Vagina (tissue), 2 donors: ENCODE measurements at regions not wholly inside any gene's neighbourhood (a gene's known extent, or its start where the extent isn't known, plus 50 kb on each side); places are given as distances from the start of the nearest gene placed in this dataset.

Experiments used
- DNase-seq, 2 donors: peaks; one replicate each; pipeline ENCODE4 v3.0.0-alpha.2; 2017; ENCODE audit errors: extremely low spot score in 2 of 2
- H3K27ac ChIP-seq: fragments of 200-600 bp; sonication (generic); one replicate; pipeline ENCODE4 v1.5.1; 2019
- H3K27me3 ChIP-seq: fragments of 200-600 bp; sonication (generic); one replicate; pipeline ENCODE4 v1.5.1; 2019
- H3K36me3 ChIP-seq, 2 donors: fragments of 200-600 bp; sonication (generic); one replicate each; pipeline ENCODE4 v1.5.1; 2017 to 2019
- H3K4me1 ChIP-seq: fragments of 200-600 bp; sonication (generic); one replicate; pipeline ENCODE4 v1.5.1; 2019
- H3K4me3 ChIP-seq, 2 donors: fragments of 200-600 bp; sonication (generic); 1 replicate in 1 of 2; 2 replicates in 1 of 2; pipeline ENCODE4 v1.5.1; 2016 to 2019
- H3K9me3 ChIP-seq: fragments of 200-600 bp; sonication (generic); one replicate; pipeline ENCODE4 v1.5.1; 2019
- POLR2A ChIP-seq, 2 donors: fragments of 450-650 bp; IDR thresholded peaks; one replicate each; pipeline ENCODE4 v1.6.1; 2017; ENCODE audit warnings: antibody characterized with exemption in 2 of 2, mild to moderate bottlenecking in 2 of 2, moderate library complexity in 2 of 2
- POLR2AphosphoS5 ChIP-seq, 2 donors: sonication (generic); formaldehyde crosslinking; IDR thresholded peaks; one replicate each; pipeline ENCODE4 v1.9.0; 2017; ENCODE audit warnings: antibody characterized with exemption in 2 of 2, mild to moderate bottlenecking in 2 of 2, low read depth in 1 of 2; ENCODE audit not compliant: insufficient read depth in 1 of 2
- intact Hi-C: fragments of 100-400 bp; cut with DNase I; formaldehyde crosslinking; loops from one replicate; pipeline ENCODE4 v1.15.1; 2023
- TF ChIP-seq, protein P1 (sequence below), 3 experiments: fragments of 450-650 bp in 2 of 3; fragments of 200-600 bp in 1 of 3; sonication (generic) in 1 of 3; IDR thresholded peaks; one replicate each; pipeline ENCODE4 v1.5.1; 2017 to 2019; ENCODE audit warnings: antibody characterized with exemption in 3 of 3, mild to moderate bottlenecking in 2 of 3, moderate library complexity in 2 of 3

DNA sequence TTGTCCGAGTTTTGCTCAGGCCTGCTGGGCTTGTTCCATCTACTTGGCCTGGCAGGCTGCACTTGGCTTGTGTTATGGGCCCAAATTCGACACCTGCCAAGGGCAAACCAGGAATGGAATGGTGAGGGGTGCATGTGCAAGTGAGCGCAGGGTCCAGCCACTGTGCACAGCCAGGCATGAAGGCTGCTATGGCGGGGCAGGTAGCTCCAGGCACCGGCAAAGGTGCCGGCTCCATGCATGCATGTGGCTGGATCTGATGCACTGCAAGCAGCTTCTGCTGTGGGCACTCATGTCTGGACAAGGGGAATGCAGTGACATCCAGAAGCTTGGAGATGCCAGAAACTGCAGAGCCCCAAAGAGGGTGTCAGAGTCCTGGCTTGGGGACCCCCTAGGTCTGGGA lies 463.0 kb downstream of the EPHA3 start:
- TF ChIP-seq, protein P1, sequence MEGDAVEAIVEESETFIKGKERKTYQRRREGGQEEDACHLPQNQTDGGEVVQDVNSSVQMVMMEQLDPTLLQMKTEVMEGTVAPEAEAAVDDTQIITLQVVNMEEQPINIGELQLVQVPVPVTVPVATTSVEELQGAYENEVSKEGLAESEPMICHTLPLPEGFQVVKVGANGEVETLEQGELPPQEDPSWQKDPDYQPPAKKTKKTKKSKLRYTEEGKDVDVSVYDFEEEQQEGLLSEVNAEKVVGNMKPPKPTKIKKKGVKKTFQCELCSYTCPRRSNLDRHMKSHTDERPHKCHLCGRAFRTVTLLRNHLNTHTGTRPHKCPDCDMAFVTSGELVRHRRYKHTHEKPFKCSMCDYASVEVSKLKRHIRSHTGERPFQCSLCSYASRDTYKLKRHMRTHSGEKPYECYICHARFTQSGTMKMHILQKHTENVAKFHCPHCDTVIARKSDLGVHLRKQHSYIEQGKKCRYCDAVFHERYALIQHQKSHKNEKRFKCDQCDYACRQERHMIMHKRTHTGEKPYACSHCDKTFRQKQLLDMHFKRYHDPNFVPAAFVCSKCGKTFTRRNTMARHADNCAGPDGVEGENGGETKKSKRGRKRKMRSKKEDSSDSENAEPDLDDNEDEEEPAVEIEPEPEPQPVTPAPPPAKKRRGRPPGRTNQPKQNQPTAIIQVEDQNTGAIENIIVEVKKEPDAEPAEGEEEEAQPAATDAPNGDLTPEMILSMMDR (IDR thresholded peaks at IDR 0.05), result no peak
- no peak for TF ChIP-seq POLR2A (IDR thresholded peaks at IDR 0.05)
- no peak for TF ChIP-seq POLR2AphosphoS5 (IDR thresholded peaks at IDR 0.05; ENCODE audit: insufficient read depth in 1 of 2, low read depth in 1 of 2)
- H3K4me3 ChIP-seq, result no peak overlapping the region
- no peaks in the 10 kb centered on the region for H3K27me3 ChIP-seq
- no peaks in the 10 kb centered on the region for H3K9me3 ChIP-seq
- no peak for DNase-seq
- H3K27ac ChIP-seq, result no peak overlapping the region
- peaks cover 14% of the 10 kb centered on the region for H3K4me1 ChIP-seq
- no peaks in the 10 kb centered on the region for H3K36me3 ChIP-seq
- intact Hi-C loops, result no loop called here

DNA sequence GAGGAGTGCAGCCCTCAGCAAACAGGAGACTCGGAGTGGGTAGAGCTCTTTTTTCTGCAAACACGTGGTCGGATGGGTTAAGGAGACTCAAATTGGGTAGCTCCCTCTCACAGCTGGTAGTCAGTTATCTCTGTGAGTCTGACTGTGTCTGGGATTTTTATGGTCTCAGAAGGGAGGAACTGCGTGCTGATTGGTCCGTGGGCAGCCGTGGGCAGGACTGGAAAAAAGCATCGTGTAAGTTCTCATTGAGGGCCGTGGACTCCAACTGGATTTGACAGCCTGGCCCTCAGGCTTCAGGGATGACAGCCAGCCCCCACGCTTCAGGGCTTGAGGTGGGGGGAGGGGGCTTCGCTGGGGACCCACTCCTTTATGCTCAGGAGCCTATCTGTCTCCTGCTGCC lies 463.9 kb downstream of the EPHA3 start:
- DNase-seq, result no peak
- intact Hi-C loops, result no loop called here
- Histone ChIP-seq H3K27me3 (no peaks in the 10 kb centered on the region), H3K36me3 (no peaks in the 10 kb centered on the region), H3K4me1 (peaks cover 14% of the 10 kb centered on the region), H3K27ac (no peak overlapping the region), H3K4me3 (peak overlapping the region in 1 of 2 donors; percentile 22), H3K9me3 (no peaks in the 10 kb centered on the region)
- no peak for TF ChIP-seq POLR2A (IDR thresholded peaks at IDR 0.05)
- no peak for TF ChIP-seq POLR2AphosphoS5 (IDR thresholded peaks at IDR 0.05; ENCODE audit: insufficient read depth in 1 of 2, low read depth in 1 of 2)
- TF ChIP-seq, protein P1 (IDR thresholded peaks at IDR 0.05), result no peak

DNA sequence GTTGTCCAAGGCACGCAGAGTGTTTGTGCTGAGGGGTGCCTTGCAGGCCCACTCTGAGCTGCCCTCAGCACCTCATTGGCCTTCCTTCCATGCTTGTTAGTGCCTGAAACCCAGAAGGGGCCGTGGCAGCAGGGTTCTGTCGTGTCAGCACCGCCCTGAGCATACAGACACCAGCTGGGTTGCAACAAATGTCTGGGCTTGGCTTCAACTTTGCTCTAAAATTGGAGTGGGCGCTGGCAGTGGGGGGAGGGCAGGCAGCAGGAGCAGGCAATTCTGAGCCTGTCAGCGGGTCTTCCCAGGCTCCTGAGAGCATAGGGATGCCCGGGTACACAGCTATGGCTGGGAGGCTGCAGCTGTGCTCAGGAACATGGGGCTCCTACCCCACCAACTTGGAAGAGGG lies 464.3 kb downstream of the EPHA3 start:
- peaks cover 14% of the 10 kb centered on the region for H3K4me1 ChIP-seq
- H3K27ac ChIP-seq, result no peak overlapping the region
- H3K27me3 ChIP-seq, result no peaks in the 10 kb centered on the region
- H3K36me3 ChIP-seq, result no peaks in the 10 kb centered on the region
- TF ChIP-seq POLR2A (IDR thresholded peaks at IDR 0.05) (no peak), POLR2AphosphoS5 (IDR thresholded peaks at IDR 0.05; ENCODE audit: insufficient read depth in 1 of 2, low read depth in 1 of 2) (no peak)
- TF ChIP-seq, protein P1 (IDR thresholded peaks at IDR 0.05), result no peak
- no peak for DNase-seq
- H3K9me3 ChIP-seq, result no peaks in the 10 kb centered on the region
- peak overlapping the region in 1 of 2 donors; percentile 22 for H3K4me3 ChIP-seq
- intact Hi-C loops, result no loop called here

DNA sequence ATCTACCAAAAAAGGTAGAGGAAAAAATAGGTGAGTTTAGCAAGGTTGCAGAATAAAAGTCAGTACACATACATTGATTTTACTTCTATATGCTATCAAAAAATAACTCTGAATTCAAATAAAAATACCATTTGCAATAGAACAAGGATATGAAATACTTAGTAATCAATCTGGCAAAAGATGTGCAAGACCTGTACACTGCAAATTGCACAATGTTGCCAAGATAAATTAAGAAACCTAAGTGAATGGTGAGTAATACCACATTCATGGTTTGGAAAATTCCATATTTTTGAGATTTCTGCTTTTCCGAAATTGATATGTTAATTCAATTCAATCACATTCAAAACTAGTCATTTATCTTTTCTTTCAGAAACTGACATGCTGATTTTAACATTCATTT lies 464.8 kb downstream of the EPHA3 start:
- Histone ChIP-seq H3K27ac (no peak overlapping the region), H3K27me3 (no peaks in the 10 kb centered on the region), H3K9me3 (no peaks in the 10 kb centered on the region), H3K4me1 (peaks cover 14% of the 10 kb centered on the region), H3K36me3 (no peaks in the 10 kb centered on the region), H3K4me3 (no peak overlapping the region)
- DNase-seq, result no peak
- intact Hi-C loops, result no loop called here
- TF ChIP-seq, protein P1 (IDR thresholded peaks at IDR 0.05), result no peak
- TF ChIP-seq POLR2A (IDR thresholded peaks at IDR 0.05), result no peak
- no peak for TF ChIP-seq POLR2AphosphoS5 (IDR thresholded peaks at IDR 0.05; ENCODE audit: insufficient read depth in 1 of 2, low read depth in 1 of 2)

DNA sequence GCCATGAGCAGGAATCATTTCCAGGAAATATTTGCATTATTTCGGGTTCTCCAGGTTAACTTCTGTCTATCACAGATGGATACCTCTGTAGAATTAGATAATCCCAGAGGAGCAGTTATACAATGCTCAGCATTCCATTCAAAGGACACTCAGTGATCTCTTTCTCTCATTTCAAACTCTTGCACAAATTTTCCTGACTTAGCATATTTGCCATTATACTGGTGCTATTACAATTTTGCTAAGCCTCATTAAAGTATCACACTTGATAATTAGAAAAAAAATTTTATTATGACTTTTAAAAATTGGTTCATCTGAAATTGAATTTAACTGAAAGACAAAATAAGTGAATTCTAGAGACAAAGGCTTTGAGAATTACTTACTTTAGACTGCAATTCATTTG lies 469.0 kb downstream of the EPHA3 start:
- no peak for TF ChIP-seq POLR2AphosphoS5 (IDR thresholded peaks at IDR 0.05; ENCODE audit: insufficient read depth in 1 of 2, low read depth in 1 of 2)
- TF ChIP-seq, protein P1 (IDR thresholded peaks at IDR 0.05), result no peak
- no peak for TF ChIP-seq POLR2A (IDR thresholded peaks at IDR 0.05)
- intact Hi-C loops, result no loop called here
- no peaks in the 10 kb centered on the region for H3K27me3 ChIP-seq
- H3K9me3 ChIP-seq, result no peaks in the 10 kb centered on the region
- H3K4me3 ChIP-seq, result no peak overlapping the region
- no peak for DNase-seq
- H3K36me3 ChIP-seq, result no peaks in the 10 kb centered on the region
- H3K27ac ChIP-seq, result no peak overlapping the region
- peaks cover 8% of the 10 kb centered on the region for H3K4me1 ChIP-seq
